ENCODE measurements at regions not wholly inside any gene's neighbourhood (a gene's known extent, or its start where the extent isn't known, plus 50 kb on each side); places are given as distances from the start of the nearest gene placed in this dataset.

GRCh38 chr15:58342508-58342907, 89.3 kb upstream of the LIPC start:
- no peak for TF ChIP-seq CTCF (IDR thresholded peaks at IDR 0.05; ENCODE audit: low read length)
- no peak for TF ChIP-seq EZH2 (IDR thresholded peaks at IDR 0.05; ENCODE audit: borderline replicate concordance, low read length)
